Vagina (tissue), 2 donors: ENCODE measurements at regions not wholly inside any gene's neighbourhood (a gene's known extent, or its start where the extent isn't known, plus 50 kb on each side); places are given as distances from the start of the nearest gene placed in this dataset.

Experiments used
- DNase-seq, 2 donors: peaks; one replicate each; pipeline ENCODE4 v3.0.0-alpha.2; 2017; ENCODE audit errors: extremely low spot score in 2 of 2
- H3K27ac ChIP-seq: fragments of 200-600 bp; sonication (generic); one replicate; pipeline ENCODE4 v1.5.1; 2019
- H3K27me3 ChIP-seq: fragments of 200-600 bp; sonication (generic); one replicate; pipeline ENCODE4 v1.5.1; 2019
- H3K36me3 ChIP-seq, 2 donors: fragments of 200-600 bp; sonication (generic); one replicate each; pipeline ENCODE4 v1.5.1; 2017 to 2019
- H3K4me1 ChIP-seq: fragments of 200-600 bp; sonication (generic); one replicate; pipeline ENCODE4 v1.5.1; 2019
- H3K4me3 ChIP-seq, 2 donors: fragments of 200-600 bp; sonication (generic); 1 replicate in 1 of 2; 2 replicates in 1 of 2; pipeline ENCODE4 v1.5.1; 2016 to 2019
- H3K9me3 ChIP-seq: fragments of 200-600 bp; sonication (generic); one replicate; pipeline ENCODE4 v1.5.1; 2019
- POLR2A ChIP-seq, 2 donors: fragments of 450-650 bp; IDR thresholded peaks; one replicate each; pipeline ENCODE4 v1.6.1; 2017; ENCODE audit warnings: antibody characterized with exemption in 2 of 2, mild to moderate bottlenecking in 2 of 2, moderate library complexity in 2 of 2
- POLR2AphosphoS5 ChIP-seq, 2 donors: sonication (generic); formaldehyde crosslinking; IDR thresholded peaks; one replicate each; pipeline ENCODE4 v1.9.0; 2017; ENCODE audit warnings: antibody characterized with exemption in 2 of 2, mild to moderate bottlenecking in 2 of 2, low read depth in 1 of 2; ENCODE audit not compliant: insufficient read depth in 1 of 2
- intact Hi-C: fragments of 100-400 bp; cut with DNase I; formaldehyde crosslinking; loops from one replicate; pipeline ENCODE4 v1.15.1; 2023
- TF ChIP-seq, protein P1 (sequence below), 3 experiments: fragments of 450-650 bp in 2 of 3; fragments of 200-600 bp in 1 of 3; sonication (generic) in 1 of 3; IDR thresholded peaks; one replicate each; pipeline ENCODE4 v1.5.1; 2017 to 2019; ENCODE audit warnings: antibody characterized with exemption in 3 of 3, mild to moderate bottlenecking in 2 of 3, moderate library complexity in 2 of 3

- no peaks in the 10 kb centered on the region for H3K27me3 ChIP-seq
- no peaks in the 10 kb centered on the region for H3K4me1 ChIP-seq
- intact Hi-C loops = no loop called here
- TF ChIP-seq, protein P1, sequence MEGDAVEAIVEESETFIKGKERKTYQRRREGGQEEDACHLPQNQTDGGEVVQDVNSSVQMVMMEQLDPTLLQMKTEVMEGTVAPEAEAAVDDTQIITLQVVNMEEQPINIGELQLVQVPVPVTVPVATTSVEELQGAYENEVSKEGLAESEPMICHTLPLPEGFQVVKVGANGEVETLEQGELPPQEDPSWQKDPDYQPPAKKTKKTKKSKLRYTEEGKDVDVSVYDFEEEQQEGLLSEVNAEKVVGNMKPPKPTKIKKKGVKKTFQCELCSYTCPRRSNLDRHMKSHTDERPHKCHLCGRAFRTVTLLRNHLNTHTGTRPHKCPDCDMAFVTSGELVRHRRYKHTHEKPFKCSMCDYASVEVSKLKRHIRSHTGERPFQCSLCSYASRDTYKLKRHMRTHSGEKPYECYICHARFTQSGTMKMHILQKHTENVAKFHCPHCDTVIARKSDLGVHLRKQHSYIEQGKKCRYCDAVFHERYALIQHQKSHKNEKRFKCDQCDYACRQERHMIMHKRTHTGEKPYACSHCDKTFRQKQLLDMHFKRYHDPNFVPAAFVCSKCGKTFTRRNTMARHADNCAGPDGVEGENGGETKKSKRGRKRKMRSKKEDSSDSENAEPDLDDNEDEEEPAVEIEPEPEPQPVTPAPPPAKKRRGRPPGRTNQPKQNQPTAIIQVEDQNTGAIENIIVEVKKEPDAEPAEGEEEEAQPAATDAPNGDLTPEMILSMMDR (IDR thresholded peaks at IDR 0.05) = no peak
- TF ChIP-seq POLR2AphosphoS5 (IDR thresholded peaks at IDR 0.05; ENCODE audit: insufficient read depth in 1 of 2, low read depth in 1 of 2) = no peak
- no peak for TF ChIP-seq POLR2A (IDR thresholded peaks at IDR 0.05)
- peak in 1 of 2 donors; percentile 81 for DNase-seq
- no peaks in the 10 kb centered on the region for H3K36me3 ChIP-seq
- H3K9me3 ChIP-seq = no peaks in the 10 kb centered on the region
- H3K4me3 ChIP-seq = no peak overlapping the region
- no peak overlapping the region for H3K27ac ChIP-seq
Observed at GRCh38 chr1:29485096-29485925, 249.0 kb downstream of the PTPRU start.

DNA sequence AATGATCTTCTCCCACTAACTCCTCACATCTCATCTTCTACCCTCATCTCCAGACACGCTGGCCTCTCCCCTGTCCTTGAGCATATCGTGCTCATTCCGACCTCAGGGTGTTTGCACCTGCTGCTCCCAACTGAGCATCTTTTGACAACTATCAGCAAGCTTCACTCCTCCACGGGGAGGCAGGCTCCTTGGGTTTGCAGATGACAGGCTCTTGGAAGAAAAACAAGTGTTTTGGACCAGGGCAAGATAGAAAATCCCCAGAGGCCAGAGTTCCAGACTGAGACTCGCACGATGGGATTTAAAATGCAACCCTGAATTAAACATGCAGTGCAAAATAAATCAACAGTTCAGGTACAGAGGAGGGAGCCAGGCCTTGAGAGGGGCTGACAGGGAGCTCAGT lies 246.7 kb downstream of the PTPRU start:
- intact Hi-C loops = no loop called here
- Histone ChIP-seq H3K4me3 (no peak overlapping the region), H3K4me1 (no peaks in the 10 kb centered on the region), H3K27me3 (no peaks in the 10 kb centered on the region), H3K36me3 (no peaks in the 10 kb centered on the region), H3K9me3 (no peaks in the 10 kb centered on the region), H3K27ac (no peak overlapping the region)
- no peak for DNase-seq
- TF ChIP-seq POLR2AphosphoS5 (IDR thresholded peaks at IDR 0.05; ENCODE audit: insufficient read depth in 1 of 2, low read depth in 1 of 2) = no peak
- TF ChIP-seq POLR2A (IDR thresholded peaks at IDR 0.05) = no peak
- TF ChIP-seq, protein P1 (IDR thresholded peaks at IDR 0.05) = no peak

GRCh38 chr1:29482064-29482463 lies 245.7 kb downstream of the PTPRU start:
- Histone ChIP-seq H3K27ac (no peak overlapping the region), H3K27me3 (no peaks in the 10 kb centered on the region), H3K4me1 (no peaks in the 10 kb centered on the region), H3K36me3 (no peaks in the 10 kb centered on the region), H3K9me3 (no peaks in the 10 kb centered on the region), H3K4me3 (no peak overlapping the region)
- DNase-seq = no peak
- TF ChIP-seq, protein P1 (IDR thresholded peaks at IDR 0.05) = no peak
- TF ChIP-seq POLR2AphosphoS5 (IDR thresholded peaks at IDR 0.05; ENCODE audit: insufficient read depth in 1 of 2, low read depth in 1 of 2) (no peak), POLR2A (IDR thresholded peaks at IDR 0.05) (no peak)
- intact Hi-C loops = no loop called here

DNA sequence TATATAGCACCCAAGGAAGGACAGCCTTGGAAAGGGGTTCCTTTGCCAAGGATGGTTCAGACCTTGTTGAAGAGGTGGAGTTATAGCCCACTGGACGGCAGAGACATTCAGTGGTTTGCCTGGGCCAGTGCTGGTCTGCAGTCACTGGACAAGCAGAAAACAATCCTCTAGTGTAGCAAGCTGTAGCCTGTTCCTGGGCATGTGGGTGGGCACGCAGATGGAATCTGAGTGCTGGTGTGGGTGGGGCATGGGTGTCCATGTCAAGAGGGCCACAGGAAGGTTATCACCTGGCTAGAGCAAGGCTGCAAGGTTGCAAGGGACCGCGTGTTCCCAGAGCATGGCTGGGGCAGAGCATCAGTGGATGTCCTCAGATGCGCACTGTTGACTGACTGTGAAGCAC lies 244.7 kb downstream of the PTPRU start:
- H3K36me3 ChIP-seq = no peaks in the 10 kb centered on the region
- no peak overlapping the region for H3K4me3 ChIP-seq
- H3K27me3 ChIP-seq = no peaks in the 10 kb centered on the region
- H3K4me1 ChIP-seq = no peaks in the 10 kb centered on the region
- no peaks in the 10 kb centered on the region for H3K9me3 ChIP-seq
- DNase-seq = no peak
- TF ChIP-seq POLR2AphosphoS5 (IDR thresholded peaks at IDR 0.05; ENCODE audit: insufficient read depth in 1 of 2, low read depth in 1 of 2) = no peak
- TF ChIP-seq POLR2A (IDR thresholded peaks at IDR 0.05) = no peak
- TF ChIP-seq, protein P1 (IDR thresholded peaks at IDR 0.05) = no peak
- no peak overlapping the region for H3K27ac ChIP-seq
- intact Hi-C loops = no loop called here

DNA sequence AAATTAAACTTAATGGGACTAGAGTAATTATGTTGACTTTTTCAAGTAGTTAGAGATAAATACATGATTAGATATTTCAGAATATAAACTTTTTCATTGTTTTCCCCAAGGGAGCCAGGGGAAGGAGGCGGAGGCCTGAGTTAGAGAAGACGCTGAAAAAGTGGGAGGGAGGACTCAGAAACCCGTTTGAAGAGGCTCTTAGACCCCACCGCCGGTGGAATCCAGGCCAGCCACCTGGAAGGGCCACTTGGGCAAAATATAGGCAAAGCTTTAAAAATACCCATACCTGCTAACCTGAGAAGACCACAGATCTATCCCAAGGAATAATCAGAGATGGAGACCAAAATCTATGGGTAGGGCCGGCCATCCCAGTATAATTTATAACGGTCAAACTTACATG lies 242.6 kb downstream of the PTPRU start:
- no peaks in the 10 kb centered on the region for H3K27me3 ChIP-seq
- H3K4me3 ChIP-seq = no peak overlapping the region
- TF ChIP-seq, protein P1 (IDR thresholded peaks at IDR 0.05) = no peak
- TF ChIP-seq POLR2AphosphoS5 (IDR thresholded peaks at IDR 0.05; ENCODE audit: insufficient read depth in 1 of 2, low read depth in 1 of 2) = no peak
- no peaks in the 10 kb centered on the region for H3K9me3 ChIP-seq
- no peaks in the 10 kb centered on the region for H3K4me1 ChIP-seq
- H3K27ac ChIP-seq = no peak overlapping the region
- no peak for DNase-seq
- H3K36me3 ChIP-seq = no peaks in the 10 kb centered on the region
- intact Hi-C loops = no loop called here
